DMS 273 (cell line): ENCODE measurements at regions not wholly inside any gene's neighbourhood (a gene's known extent, or its start where the extent isn't known, plus 50 kb on each side); places are given as distances from the start of the nearest gene placed in this dataset.
"Not testable (repeated sequence)": the region's sequence is repeated elsewhere in the genome, so short reads cannot be mapped to it uniquely, and the experiment has no call there.

Experiments
- DNase-seq: peaks from one replicate; lab custom pipeline; 2025; ENCODE audit not compliant: unreplicated experiment; lab: John Stamatoyannopoulos, UW

DNA sequence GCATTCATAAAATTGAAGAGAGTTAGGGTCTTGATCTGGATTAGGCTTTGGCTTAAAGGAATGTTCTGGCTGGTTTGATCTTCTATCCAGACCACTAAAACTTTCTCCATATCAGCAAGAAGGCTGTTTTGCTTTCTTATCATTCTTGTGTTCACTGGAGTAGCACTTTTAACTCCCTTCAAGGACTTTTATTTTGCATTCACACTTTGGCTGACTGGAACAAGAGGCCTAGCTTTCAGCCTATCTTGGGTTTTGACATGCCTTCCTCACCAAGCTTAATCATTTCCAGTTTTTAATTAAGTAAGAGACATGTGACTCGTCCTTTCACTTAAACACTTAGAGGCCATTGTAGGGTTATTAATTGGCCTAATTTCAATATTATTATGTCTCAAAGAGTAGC is 190.3 kb downstream of the RAB11FIP2 start:
- not testable (repeated sequence) for DNase-seq

DNA sequence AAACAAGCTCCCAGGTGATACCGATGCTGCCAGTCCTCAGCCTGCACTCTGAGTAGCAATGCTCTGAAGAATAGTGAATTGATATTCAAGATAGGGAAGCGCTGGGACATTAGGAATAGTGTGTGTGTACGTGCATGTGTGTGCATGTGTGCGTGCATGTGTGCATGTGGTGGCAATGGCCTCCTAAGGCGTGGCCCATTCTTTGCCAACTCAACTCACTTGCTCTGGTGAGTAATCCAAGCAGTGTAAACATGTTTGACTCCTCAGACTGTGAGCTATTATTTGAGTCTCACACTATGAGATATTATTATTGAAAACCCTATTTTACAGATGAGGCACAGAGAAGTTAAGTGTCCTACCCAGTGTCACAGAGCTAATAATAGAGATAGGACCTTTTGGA is 186.6 kb downstream of the RAB11FIP2 start:
- DNase-seq: no peak

DNA sequence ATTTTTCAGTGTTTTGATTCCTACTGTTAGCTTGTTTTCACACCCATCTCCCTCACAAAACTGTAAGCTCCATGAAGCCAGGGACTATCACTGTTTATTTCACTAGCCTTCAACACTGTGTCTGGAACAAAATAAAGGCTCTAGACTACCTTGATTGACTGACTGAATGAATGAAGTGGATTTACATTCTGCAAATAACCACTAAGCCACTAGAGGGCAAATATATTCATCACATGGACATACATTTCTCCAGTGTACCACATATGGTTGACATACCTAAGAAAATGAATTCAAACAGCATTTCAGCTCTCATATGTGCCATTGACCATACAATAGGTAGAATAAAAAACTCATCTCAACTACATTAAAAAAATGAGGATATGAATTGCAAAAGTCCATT is 185.9 kb downstream of the RAB11FIP2 start:
- DNase-seq: peak; percentile 60

DNA sequence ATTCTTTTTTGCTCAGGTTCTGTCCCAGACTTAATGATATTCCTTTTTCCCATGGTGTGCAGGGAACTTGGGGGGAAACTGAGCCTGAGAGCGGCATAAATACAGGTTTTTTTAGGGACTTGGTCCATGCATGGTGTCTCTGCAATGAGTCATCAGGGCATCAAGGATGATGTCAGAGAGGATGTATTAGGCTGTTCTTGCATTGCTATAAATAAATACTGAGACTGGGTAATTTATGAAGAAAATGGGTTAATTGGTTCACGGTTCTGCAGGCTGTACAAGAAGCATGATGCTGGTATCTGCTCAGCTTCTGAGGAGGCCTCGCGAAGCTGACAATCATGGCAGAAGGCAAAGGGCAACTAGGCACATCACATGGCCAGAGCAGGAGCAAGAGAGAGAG is 185.4 kb downstream of the RAB11FIP2 start:
- no peak for DNase-seq

DNA sequence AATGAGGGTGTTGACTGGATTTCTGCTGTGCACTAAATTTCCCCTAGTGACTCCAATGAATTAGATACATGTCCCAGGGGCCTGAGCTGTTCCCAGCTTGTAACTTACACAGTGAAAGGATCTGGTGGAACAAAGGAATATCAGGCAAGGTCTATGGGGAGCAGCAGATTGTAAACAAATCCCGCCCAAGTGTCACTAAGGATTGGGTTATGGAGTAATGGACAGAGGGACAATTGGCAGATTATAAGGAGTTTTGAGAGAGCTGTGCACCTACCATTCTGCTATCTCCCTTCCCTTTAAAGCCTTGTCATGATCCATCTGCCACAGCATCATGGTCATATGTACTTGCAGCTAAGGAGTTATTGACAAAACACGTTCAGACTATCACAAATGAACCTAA is 183.0 kb downstream of the RAB11FIP2 start:
- DNase-seq: no peak

DNA sequence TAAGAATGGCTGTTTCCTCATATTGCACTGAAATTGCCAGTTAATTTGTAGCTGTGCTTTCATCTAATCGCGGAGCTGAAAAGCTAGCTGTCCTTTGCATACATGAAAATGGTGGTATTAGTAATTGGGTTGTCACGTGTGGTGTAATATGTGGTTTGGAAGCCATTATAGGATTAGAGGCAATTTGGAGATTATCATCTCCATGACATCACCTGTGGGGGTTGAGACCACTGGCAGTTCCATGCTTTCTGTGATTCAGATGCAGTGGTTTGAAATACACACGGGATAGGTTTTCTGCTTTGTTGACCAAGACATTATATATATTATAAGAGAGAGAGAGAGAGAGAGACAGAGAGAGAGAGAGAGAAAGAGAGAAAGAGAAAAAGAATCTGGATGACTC is 180.8 kb downstream of the RAB11FIP2 start:
- peak; percentile 5 for DNase-seq

DNA sequence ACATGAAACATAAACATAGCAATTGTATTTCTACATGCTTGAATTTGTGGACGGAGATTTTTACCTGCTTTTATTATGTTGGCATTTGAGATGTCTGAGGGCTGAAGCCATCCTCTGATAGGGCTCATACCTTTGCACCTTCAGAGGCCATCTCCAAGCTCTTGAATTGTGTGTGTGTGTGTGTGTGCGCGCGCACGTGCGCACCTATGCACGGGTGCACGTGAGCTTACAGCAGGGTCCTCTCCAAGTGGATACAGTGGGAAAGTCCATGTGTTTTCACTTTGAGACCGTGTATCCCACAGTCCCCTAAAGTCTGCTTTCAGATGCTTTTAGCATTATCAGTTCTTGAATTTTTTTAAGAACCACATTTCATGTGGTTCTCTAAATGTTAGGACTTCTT is 178.6 kb downstream of the RAB11FIP2 start:
- no peak for DNase-seq

DNA sequence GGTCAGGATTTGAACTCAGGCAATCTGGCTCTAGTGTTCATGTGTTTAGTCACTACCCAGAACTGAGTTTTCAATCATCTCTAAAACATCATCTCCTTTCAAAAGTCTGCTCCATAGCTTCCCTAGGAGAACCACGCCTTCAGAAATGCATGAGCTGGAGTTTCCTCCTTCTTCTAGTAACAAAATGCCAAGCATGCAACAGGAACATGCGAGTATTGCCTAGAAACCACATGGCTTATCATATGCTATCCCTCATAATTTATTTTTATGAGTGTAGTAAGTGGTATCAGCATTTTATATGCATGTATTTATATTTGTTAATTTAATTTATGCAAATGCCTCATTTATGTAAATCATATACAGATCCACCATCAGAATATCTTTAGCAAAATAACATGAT is 170.9 kb downstream of the RAB11FIP2 start:
- no peak for DNase-seq

DNA sequence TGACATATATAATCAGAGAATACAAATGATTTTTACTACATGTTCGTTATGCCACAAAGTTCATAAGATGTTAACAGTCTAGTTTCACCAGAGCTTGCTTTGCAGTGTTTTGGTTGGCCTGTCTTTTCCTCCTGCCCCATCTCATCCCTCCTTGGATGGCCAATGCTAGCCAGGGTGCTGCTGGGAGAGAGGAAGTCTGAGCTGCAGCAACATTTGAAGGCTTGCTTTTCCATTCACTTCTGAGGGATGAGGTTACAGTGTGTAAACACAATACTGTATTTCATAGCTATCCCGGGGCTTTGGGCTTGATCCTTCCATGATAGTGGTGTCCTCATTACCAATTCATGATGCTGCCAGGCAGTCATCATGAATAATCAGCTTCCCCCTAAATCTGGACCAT is 170.5 kb downstream of the RAB11FIP2 start:
- DNase-seq: no peak

DNA sequence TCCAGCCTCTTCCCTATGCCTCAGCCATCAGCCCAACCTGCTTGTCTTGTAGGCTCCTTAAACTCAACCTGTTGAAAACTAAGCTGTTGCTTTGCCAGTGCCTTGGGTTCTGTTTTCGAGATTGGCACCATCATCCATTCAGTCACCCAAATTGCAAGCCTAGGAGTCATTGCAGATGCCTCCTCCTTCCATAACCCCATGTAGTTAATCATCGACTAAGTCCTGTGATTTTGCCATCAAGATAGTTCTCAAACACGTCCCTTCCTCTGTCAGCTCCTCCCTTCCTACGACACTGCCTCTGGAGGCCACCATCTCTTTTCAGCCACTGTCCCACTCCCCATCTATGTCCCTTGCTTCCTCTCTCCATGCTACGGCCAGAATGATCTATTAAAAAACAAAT is 168.1 kb downstream of the RAB11FIP2 start:
- no peak for DNase-seq

DNA sequence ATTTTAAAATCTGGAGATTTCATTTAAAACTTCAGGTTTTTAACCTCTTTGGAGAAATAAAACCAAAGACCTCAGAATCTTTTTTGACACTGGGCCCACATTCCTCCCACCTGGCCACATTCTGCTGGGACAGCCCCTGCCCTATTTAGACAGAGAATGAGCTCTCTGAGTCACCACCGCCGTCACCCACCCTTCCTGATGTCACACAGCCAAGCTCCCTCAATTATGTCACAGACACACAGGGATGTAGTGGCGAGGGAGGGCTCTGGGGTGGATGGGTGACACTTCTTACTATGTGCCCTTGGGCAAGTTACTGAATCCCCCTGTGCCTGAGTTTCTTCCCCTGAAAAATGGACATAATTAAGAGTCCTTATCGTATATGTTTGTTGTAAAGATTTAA is 162.6 kb downstream of the RAB11FIP2 start:
- no peak for DNase-seq

DNA sequence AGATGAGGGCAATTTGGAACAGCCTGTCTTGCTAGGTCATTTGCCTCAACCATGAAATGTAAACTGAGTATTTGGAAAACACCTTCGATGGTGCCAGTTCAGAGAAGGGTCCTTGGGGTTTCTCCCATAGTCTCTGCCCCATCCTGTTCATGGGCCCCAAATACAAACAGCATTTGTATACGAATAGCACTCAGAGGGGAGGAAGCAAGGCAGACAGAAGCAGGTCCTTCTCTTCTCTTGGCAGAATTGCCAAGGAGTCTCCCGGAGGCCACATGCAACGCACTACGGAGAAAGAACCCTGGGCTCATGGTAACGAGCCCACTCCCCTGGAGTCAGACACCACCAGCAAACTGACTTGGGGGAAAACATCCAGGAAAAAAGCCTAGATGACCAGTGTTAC is 162.1 kb downstream of the RAB11FIP2 start:
- no peak for DNase-seq

DNA sequence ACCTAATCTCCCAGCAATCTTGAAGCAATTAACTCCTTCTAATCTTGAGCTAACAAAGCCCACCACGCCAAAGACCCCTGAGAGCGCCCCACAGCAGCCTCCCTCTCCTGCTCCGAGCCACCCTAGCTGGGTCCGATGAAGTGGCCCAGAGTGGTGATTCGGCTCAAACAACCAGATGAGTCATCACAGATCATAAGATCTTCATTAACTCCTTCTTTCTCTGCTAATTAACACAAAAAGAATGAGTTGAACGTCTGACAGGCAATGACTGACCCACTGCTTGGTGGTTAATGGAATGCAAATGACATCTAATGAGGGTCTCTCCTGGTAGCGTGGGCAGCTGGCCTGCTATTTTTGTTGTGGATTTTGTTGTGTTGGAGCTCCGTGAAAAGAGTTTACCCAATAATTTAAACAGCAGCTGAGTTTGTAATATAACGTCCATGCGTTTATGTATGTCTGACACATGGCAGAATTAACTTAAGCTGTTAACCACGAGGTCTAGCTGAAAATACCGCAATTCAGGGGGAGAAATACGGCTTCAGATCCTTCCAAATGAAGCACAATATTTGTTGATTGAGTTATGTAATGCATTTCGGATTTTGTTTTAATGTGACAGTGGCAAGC is 161.4 kb downstream of the RAB11FIP2 start:
- DNase-seq: no peak

DNA sequence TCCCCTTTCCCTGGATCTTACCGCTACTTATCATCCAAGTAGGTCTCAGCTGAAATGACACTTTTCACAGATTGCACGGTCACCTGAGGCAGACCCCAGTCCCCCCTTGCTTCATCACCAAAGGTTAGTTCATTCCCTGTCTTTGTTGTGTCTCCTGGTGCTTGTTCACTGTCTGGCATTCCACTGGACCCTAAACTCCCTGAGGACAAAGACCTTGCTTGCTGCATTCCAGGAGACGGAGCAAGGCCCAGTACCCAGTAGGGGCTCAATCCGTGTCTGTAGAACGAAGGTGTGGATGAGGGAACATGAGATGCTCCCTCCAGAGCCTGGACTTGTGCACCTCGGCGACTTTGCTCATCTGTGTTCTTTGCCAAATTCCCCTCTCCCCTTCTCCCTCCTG is 160.0 kb downstream of the RAB11FIP2 start:
- no peak for DNase-seq

DNA sequence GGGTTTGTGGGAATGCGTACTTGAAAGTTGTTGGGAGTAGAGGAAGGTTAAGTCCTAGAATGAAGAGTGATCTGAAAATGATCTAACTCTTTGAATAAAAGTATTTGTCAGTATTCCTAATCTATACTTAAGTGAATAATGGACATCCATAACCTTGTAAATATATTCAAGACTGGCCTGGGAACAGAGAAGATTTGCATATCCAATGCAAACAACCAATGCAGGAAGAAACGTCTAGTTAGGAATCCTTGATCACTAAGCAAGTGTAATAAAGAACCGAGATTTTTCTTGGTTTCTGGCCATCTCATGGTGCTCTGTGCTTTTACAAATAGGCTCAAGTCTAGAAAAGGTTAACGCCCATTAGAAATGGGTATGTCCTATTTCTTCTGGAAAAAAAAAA is 157.1 kb downstream of the RAB11FIP2 start:
- DNase-seq: no peak

DNA sequence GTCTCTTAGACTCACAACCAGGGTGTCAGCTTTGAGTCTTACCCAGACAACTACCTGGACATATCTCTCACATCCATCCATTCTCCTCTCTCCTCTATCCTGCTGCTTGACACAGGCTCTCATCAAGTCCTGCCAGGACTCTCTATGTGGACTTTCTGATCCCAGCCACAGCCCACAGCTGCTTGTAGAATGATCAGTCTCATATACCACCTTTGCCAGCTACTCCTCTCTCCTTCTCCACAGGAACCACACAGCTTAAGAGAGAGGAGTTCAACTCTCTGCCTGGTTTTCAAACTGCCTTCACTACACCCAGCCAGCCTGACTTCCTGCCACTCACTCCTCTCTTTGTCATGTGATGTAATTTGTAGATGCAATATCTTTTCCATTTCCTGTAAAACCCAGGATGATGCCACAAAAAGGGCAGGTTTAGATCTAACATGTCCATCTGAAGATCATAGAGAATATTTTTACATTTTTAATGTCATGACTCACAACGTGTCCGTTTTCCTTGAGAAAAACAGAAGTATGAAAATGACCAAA is 154.0 kb downstream of the RAB11FIP2 start:
- no peak for DNase-seq

DNA sequence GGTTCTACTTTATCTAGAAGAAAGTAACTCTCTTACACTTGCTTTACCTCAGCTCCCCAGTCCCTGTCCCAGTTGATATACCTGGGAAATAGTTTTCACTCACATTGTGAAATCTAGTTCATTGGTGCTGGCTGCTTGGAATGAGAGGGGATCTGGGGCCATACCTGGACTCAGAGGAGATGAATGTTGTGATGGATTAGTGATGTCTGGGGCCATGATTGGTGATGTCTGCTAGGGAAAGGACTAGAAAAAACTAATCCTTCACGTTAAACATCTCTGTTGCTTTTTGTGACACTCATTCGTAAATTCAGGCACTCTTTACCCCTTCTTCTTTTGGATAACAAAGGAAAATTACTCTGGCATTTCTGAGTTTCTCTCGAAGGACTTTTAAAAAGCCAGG is 152.4 kb downstream of the RAB11FIP2 start:
- no peak for DNase-seq

DNA sequence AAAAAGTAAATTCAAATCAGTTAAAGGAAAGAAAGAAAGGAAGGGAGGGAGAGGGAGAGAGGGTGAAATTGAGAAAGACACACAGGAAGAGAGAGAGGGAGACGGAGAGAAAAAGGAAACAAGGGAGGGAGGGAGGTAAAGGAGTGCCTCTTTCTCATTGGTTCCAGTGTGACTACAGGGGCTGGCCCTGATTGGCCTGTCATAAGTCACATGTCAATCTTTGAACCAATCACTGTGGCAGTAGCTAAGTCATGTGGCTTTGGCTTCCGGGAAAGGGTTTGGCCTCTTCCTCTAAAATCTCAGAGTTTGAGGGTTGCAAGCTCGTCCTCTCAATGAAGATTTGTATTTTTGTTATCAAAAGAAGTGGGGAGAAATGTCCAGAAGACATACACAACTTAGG is 150.2 kb downstream of the RAB11FIP2 start:
- DNase-seq: no peak

DNA sequence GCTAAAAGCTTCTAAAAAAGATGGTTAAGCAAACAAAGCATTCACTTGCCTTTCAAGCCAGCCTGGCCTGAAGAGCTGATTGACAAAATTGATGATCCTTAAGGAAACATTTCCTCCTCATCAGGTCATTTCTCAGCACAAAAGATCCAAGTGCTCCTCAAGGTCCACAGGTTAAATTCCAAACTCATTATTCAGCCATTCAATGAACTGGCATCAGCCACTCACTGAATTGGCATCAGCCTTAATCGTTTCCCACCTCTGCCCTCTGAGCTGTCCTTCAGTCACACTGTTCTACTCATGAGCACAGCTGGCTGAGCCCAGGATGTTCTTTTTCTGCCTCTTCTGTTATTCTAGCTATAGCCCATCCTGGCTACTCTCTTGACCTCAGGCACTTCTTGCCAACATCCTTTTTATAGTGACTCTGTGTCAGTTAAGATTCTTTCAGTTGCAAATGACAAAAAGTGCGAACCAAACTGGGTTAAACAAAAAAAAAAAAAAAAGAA is 147.5 kb downstream of the RAB11FIP2 start:
- no peak for DNase-seq

DNA sequence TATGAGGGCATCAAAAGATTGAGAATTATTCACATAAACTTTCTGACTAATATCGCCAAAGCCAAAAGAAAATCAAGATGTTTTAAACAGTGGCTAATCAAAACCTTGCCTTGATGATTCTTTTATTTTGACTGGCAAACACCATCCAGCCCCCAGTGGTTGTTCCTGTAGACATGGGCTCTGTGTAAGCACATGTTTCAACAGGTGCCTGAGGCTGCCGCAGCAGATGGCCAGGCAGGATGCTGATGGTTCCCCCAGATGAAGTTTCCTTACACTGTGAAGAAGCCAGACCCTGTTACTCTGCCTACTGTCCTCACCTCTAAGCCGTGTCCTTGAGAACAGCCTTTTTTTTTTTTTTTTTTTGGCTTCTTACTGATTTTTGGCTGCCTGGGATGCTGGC is 146.5 kb downstream of the RAB11FIP2 start:
- peak; percentile 82 for DNase-seq

DNA sequence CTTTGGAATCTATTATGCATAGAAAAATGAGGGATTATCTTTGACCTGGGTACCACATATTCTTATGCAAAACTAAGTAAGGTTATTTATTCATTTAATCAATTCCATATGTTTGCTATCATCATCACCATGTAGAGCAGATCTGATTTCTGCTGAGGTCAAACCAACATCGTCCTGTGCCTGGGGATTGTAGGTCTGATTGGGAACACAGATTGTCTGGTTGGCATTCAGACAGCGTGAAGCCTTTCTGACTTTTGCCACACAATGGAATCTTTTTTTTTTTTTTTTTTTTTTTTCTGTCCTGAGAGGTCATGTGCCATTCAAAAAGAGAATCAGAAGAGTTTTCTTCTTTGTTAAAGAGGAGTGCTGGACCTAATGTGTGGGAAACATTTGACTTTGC is 142.9 kb downstream of the RAB11FIP2 start:
- no peak for DNase-seq

DNA sequence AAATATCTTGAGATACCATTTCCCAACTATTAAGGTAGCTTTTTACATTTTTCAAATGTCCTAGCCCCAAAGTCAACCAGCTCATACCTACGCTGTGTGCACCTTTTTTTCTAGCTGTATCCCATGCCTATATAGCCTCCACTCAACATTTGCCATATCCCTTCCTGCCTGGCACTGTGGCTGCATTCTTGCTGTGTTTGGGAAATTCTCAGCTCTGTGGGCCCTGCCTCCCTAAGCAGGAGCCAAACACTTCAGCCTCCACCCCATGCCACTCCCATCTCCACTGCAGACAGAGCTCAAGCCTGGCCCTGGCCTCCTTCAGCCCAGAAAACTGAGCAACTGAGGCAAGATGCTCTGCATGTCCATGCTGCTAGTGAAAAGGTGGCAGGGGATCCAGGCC is 141.3 kb downstream of the RAB11FIP2 start:
- DNase-seq: no peak

DNA sequence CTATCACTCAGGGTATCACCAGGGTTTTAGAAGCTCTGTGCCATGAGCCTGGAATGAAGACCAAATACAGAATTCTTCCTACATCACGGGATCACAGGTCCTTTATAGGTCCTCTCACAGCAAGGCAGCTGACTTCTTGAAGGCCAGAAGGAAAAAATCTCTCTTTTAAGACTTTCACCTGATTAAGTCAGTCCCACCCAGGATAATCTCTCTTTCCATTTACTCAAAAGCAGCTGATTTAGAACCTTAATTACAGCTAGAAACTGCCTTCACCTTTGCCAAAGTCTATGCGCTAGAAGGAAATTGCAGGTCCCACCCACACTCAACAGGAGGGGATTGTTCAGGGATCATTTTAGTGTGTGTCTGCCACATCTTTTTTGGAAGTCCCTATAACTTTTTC is 135.1 kb downstream of the RAB11FIP2 start:
- no peak for DNase-seq
